ENCODE measurements at regions not wholly inside any gene's neighbourhood (a gene's known extent, or its start where the extent isn't known, plus 50 kb on each side); places are given as distances from the start of the nearest gene placed in this dataset.
"Not testable (repeated sequence)": the region's sequence is repeated elsewhere in the genome, so short reads cannot be mapped to it uniquely, and the experiment has no call there.

- not testable (repeated sequence) for DNase-seq
These were observed 60.5 kb downstream of the AREG start for GRCh38 chr4:74505355-74505978.

DNA sequence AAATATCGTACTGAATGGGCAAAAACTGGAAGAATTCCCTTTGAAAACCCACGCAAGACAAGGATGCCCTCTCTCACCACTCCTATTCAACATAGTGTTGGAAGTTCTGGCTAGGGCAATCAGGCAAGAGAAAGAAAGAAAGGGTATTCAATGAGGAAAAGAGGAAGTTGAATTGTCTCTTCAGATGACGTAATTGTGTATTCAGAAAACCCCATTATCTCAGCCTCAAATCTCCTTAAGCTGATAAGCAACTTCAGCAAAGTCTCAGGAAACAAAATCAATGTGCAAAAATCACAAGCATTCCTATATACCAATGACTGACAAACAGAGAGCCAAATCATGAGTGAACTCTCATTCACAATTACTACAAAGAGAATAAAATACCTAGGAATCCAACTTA is 64.4 kb downstream of the AREG start:
- not testable (repeated sequence) for DNase-seq

DNA sequence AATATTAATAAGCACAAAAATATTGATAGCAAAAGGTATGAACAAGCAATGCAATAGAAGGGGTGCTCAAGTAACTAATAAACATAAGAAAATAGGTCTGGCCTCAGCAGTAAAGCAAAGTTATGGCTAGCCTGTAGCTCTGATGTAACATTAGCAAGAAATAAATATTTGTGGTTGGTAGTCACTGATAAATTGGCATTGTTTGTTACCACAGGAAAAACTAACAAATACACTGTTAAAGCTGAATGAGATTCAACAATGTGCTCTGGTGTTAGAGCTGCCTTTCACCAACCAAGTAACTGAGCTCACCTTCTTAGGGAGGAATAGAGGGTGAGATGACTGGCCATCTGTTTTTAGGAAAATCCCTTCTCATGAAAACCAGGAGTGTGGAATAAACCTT is 71.4 kb downstream of the AREG start:
- DNase-seq = no peak

- DNase-seq = no peak
These were observed 73.1 kb downstream of the AREG start for GRCh38 chr4:74517996-74518395.

GRCh38 chr4:74522251-74522991 is 77.5 kb downstream of the AREG start:
- no peak for DNase-seq

- no peak for DNase-seq
These were observed 78.2 kb downstream of the AREG start for GRCh38 chr4:74523096-74523495.

GRCh38 chr4:74524985-74525384 is 80.0 kb downstream of the AREG start:
- DNase-seq = no peak

DNA sequence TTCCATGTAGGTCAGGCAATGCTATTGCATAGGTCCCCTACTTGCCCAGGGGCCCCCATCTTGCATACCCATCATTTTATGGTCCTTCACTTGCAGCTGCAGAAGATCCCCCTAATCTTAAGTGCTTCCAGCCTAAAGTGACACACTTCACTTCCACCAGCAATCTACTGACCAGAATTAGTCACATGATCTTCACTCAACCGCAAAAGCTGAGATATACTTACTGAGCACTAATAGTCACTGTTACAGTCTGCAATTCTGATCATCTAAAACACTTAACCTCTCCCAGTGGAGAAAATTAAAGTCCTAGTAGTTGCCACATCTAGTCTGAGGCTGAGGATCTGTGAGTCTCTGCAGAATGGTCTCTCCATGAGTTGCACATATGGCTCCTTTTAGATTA is 82.1 kb downstream of the AREG start:
- DNase-seq = no peak

- no peak for DNase-seq
These were observed 83.2 kb downstream of the AREG start for GRCh38 chr4:74528178-74528577.

- no peak for DNase-seq
These were observed 84.5 kb downstream of the AREG start for GRCh38 chr4:74529284-74530041.

DNA sequence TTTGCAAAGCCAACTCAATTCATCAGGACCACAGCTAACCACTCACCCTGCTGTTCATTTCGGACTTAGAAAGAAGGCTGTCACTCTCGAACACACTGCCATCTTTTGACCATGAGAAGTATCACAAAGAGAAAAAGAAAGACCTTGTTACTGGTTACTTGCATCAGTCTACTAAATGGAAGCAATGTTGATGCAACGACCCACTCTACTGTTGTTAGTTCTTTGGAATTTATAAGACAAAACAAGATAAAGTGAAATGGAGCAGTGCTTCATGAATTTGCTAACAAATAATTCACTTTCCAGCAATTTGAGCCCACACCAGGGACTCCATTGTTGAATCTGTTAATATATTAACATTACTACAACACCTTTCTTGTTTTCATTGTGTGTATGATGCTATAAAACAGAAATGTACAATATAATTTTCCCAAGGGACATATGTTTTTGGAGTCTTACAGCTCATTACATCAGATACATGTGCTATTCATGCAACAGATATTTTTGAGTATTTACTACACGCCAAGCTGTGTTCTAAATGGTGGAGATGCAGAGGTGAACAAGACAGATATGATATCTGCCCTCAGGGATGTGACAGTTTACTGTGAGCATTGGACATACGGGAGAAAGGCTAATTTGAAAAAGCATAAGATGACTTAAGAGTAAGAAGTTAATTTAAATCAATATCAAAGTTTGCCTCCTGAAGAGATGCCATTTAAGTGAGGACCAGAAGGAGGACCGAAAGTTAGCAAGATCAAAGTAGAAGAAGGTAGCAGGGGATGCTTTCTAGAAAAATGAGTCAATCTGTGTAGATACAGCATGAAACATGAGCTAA is 87.2 kb downstream of the AREG start:
- no peak for DNase-seq

- DNase-seq = no peak
These were observed 89.2 kb downstream of the AREG start for GRCh38 chr4:74534121-74534520.

GRCh38 chr4:74534936-74535335 is 90.0 kb downstream of the AREG start:
- DNase-seq = no peak

- DNase-seq = no peak
These were observed 90.6 kb downstream of the AREG start for GRCh38 chr4:74535512-74535911.

GRCh38 chr4:74536557-74536956 is 91.6 kb downstream of the AREG start:
- DNase-seq = no peak

GRCh38 chr4:74537459-74537858 is 92.5 kb downstream of the AREG start:
- DNase-seq = no peak

DNA sequence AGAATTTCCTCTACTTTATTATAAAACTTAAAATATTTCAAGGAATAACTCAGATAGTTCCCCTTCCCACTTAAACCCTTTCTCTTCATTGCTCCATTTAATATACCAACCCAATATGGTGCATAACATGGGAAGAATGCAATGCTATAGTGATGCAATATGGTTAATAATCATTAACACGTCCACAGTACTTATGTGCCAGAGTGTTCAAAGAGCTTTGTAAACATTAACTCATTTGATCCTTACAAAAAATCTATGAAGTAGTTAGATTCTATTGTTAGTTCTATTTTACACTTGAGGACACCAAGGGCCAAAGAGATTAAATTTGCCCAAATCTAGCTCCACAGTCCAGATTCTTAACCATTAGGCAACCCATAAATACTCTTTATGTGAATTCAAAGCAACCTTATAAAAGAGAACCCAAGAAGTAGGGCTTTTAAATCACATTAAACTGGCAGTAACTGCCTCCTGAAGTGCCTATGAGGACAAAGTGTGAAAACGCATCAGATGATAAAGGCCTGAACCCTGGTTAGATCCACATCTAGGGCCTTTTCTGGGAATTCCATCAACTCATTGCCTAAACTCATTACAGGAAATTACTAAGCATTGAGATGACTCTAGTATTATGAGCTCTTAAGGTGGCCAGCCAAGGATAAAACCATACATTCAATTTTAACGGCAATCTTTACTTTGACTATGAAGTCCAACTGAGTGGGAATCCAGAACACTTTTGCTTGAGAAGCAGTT is 94.3 kb downstream of the AREG start:
- no peak for DNase-seq

DNA sequence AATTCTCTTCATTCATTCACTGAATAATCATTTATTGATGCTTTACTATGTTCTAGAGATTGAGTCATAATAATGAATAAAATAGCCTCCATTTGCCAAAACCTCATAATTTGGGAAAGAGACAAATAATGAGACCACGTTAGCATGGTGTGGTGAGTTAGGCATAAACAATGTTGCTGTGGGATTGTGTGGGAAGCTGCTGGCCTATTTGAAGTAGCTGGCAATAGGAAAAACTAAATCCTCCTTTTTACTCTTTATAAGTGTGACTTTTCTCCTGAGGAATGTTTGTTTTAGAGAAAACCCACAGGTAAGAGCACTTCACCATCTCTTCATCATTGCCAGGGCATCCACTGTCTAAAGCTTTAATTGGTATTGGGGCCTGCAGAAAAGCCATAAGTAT is 95.3 kb downstream of the AREG start:
- no peak for DNase-seq

GRCh38 chr4:74541667-74542066 is 96.7 kb downstream of the AREG start:
- no peak for DNase-seq

- no peak for DNase-seq
These were observed 98.4 kb downstream of the AREG start for GRCh38 chr4:74543231-74543781.

GRCh38 chr4:74543983-74544382 is 99.0 kb downstream of the AREG start:
- DNase-seq = no peak
